GM12865 (cell line): ENCODE measurements at regions not wholly inside any gene's neighbourhood (a gene's known extent, or its start where the extent isn't known, plus 50 kb on each side); places are given as distances from the start of the nearest gene placed in this dataset.

Source experiments
- DNase-seq: peaks from one replicate; pipeline ENCODE4 v3.0.0; 2010; ENCODE audit warnings: low read depth
- H3K4me3 ChIP-seq: 2 replicates; pipeline ENCODE4 v1.5.1; 2011; ENCODE audit warnings: mild to moderate bottlenecking, low read depth, low read length, control low read depth
- TF ChIP-seq, protein P1 (sequence below): IDR thresholded peaks from 2 replicates; pipeline ENCODE4 v1.5.1; 2011; ENCODE audit warnings: low read length, control low read depth, low read depth, inconsistent platforms; ENCODE audit not compliant: insufficient read depth; ENCODE audit errors: missing control alignments

DNA sequence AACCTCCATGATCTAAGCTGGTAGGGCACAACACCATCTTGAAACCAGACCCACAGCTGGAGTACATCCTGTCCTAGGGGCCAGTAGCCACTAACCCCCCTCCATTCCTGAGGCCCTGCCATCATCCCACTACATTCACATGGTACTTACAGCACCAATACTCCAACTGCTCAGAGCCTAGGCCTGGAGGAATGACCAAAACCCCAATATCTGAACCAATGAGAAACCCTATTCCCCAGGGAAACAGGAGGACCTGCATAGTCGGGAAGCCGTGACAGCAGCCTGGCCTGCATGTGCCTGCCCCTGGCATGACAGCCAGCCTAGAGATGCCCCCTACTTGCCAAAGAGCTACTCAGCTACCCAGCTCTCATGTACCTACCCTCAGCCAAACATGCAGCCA is 65.4 kb upstream of the DMRT1 start:
- TF ChIP-seq, protein P1, sequence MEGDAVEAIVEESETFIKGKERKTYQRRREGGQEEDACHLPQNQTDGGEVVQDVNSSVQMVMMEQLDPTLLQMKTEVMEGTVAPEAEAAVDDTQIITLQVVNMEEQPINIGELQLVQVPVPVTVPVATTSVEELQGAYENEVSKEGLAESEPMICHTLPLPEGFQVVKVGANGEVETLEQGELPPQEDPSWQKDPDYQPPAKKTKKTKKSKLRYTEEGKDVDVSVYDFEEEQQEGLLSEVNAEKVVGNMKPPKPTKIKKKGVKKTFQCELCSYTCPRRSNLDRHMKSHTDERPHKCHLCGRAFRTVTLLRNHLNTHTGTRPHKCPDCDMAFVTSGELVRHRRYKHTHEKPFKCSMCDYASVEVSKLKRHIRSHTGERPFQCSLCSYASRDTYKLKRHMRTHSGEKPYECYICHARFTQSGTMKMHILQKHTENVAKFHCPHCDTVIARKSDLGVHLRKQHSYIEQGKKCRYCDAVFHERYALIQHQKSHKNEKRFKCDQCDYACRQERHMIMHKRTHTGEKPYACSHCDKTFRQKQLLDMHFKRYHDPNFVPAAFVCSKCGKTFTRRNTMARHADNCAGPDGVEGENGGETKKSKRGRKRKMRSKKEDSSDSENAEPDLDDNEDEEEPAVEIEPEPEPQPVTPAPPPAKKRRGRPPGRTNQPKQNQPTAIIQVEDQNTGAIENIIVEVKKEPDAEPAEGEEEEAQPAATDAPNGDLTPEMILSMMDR, result no peak
- H3K4me3 ChIP-seq, result no peak overlapping the region
- DNase-seq, result no peak

DNA sequence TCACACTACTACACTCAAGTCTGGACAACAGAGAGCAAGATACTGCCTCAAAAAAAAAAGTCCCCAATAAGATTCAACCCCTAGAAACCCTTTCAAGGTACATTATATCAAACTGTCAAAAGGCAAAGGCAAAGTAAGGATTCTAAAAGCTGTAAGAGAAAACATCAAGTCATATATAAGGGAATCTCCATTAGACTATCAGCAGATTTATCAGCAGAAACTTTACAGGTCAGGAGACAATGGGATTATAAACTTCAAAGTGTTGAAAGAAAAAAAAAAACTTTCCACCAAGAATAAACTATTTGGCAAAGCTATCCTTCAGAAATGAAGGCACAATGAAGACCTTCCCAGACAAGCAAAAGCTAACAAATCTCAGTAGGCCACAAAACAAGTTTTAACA is 63.5 kb upstream of the DMRT1 start:
- TF ChIP-seq, protein P1, result no peak

DNA sequence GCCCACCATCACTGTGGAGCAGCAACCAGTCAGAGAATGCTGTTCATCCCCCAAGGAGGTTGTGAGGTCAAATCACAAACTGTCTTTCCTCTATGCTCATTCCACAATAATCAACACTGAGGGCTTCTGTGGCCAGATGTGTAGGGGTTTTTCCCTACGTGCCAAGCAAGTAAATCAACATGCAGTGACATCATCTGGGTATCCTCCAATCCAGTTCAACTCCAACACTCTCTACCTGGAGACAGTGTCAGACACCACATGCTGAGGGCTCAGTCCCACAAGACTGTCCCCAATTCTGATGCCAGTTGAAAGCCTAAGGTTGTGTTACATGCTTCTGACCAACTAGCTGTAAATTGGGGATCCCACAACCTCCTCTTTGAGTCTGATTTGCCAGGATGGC is 57.3 kb upstream of the DMRT1 start:
- no peak for DNase-seq
- TF ChIP-seq, protein P1, result no peak
- H3K4me3 ChIP-seq, result no peak overlapping the region

More for the DNA sequence above, 63.5 kb upstream of the DMRT1 start:
- H3K4me3 ChIP-seq, result no peak overlapping the region
- no peak for DNase-seq

DNA sequence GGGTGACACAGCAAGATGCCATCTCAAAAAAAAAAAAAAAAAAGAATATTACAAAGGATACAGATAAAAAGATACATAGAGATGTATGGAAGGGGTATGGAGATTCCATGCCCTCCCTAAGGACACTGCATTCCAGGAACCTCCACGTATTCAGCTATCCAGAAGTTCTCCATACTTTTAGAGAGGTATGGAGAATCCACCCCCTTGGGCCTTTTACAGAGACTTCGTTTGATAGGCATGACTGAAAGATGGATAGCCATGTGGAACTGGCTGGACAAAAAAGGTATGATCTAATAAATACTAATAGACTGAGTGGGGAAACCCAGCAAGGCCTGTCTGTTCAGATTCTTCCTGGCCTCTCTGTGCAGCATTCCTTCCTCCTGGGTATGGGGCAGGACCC is 56.6 kb upstream of the DMRT1 start:
- no peak overlapping the region for H3K4me3 ChIP-seq
- TF ChIP-seq, protein P1, result no peak
- no peak for DNase-seq

DNA sequence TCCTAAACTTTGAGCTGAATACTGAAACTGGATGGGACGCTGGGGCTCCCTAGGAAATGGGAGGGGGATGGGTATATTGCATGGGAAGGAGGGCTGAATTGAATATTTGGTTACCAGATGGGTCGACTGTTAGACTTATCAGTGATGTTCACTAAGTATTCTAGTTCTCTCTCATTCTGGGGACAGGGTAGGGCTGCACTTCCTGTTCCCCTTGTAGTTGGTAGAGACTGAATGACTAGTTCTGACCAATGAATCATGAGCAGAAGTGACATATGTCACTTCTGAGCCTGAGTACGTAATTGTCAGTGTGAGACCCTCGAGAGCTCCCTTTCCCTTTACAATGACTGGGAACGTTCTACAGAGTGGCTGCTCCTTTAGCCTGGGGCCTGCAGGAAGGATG is 55.5 kb upstream of the DMRT1 start:
- no peak overlapping the region for H3K4me3 ChIP-seq
- TF ChIP-seq, protein P1, result no peak
- no peak for DNase-seq

DNA sequence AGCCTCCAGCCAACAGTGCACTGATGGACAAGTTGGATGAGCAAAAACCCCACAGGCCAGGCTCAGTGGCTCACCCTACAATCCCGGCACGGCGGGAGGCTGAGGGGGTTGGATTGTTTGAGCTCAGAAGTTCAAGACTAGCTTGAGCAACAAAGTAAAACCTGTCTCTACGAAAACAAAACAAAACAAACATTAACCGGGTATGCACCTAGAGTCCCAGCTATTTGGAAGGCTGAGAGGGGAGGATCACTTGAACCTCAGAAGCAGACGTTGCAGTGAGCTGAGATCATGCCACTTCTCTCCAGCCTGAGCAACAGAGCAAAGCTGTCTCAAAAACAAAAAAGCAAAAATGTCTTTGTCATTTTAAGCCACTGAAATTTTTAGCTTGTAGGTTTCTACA is 55.1 kb upstream of the DMRT1 start:
- no peak for DNase-seq
- TF ChIP-seq, protein P1, result no peak
- H3K4me3 ChIP-seq, result no peak overlapping the region

DNA sequence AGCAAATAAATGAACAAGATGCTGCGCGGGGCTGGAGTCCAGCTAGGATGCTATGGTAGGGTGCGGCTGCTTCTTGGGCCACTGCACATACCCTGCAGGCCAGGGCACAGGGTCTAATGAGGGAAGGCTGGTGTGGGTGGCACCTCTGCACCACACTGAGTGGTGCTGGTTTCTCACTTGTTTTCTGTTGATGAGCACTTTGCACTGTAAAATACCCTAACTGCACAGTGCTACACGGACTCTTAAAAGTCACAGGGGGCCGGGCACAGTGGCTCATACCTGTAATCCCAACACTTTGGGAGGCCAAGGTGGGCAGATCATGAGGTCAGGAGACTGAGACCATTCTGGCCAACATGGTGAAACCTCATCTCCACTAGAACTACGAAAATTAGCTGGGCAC is 52.7 kb upstream of the DMRT1 start:
- no peak overlapping the region for H3K4me3 ChIP-seq
- DNase-seq, result no peak
- TF ChIP-seq, protein P1, result no peak
